Heart left ventricle (tissue), 13 donors: ENCODE measurements at regions not wholly inside any gene's neighbourhood (a gene's known extent, or its start where the extent isn't known, plus 50 kb on each side); places are given as distances from the start of the nearest gene placed in this dataset.

Experiments
- POLR2A ChIP-seq, 2 donors: fragments of 450-650 bp; IDR thresholded peaks; one replicate each; pipeline ENCODE4 v1.6.1; 2017; ENCODE audit warnings: antibody characterized with exemption in 2 of 2, mild to moderate bottlenecking in 2 of 2, moderate library complexity in 2 of 2
- TF ChIP-seq, protein P1 (sequence below), 12 donors: fragments of 200-600 bp; sonication (generic) in 4 of 12; IDR thresholded peaks; one replicate each; pipeline versions ENCODE4 v1.5.0 to v1.8.0; 2018 to 2022; ENCODE audit warnings: antibody characterized with exemption in 12 of 12, mild to moderate bottlenecking in 5 of 12
- donor health status: ischemic (EF 13 %, LVEDD 7.1; RV severe dilation, severe dysfunction).
- donor health status: DM: no; HTN: yes; CAD: no.
- donor health status: DM: no; HTN: no; CAD: no.
- donor health status: ischemic (EF 25% LVEDD 6.9; RV normal size, moderate dysfunction).
- donor health status: ischemic (EF 25% LVEDD 5.7; RV mildly dilated, moderate dysfunction).
- donor health status: ischemic (EF 35%, LVEDD 5.7; RV mildly dilated, moderate dysfunction).
- donor health status: nonischemic (EF 11% LVEDD 7.7; RV severe dilation, severe dysfunction).
- donor health status: DM: yes; HTN: yes; CAD: no.
- donor health status: PGD.
- donor health status: ischemic (EF 29% LVEDD 5.4; RV normal size, mild dysfunction).
- donor health status: nonischemic (EF 23%, LVEDD 6.1; RV moderate dilation, normal function).

DNA sequence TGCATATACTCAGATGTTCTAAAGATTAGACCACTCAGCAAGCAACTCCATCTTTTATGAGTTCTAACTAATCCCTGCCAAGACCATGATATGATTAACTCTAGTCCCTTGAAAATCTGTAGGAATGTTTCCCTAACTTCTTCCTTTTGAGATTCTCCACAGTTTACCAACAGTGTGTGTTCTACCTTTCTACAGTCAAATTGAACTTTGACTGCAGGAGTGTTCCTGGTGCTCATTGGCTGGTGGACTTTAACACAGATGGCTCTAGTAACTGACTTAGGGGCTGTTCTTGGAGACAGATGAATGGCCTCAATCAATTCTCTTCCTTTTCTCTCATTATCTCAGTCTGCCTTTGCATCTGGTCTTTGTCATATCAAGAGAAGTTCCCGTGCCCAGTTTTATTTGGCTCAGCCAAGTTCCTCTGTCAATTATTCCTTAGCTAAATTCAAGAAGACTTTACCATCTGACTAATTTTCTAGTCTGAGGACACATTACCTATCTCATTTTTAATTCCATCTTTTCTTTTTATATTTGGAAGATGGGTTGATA lies 643.9 kb upstream of the CAMK1G start:
- TF ChIP-seq, protein P1, sequence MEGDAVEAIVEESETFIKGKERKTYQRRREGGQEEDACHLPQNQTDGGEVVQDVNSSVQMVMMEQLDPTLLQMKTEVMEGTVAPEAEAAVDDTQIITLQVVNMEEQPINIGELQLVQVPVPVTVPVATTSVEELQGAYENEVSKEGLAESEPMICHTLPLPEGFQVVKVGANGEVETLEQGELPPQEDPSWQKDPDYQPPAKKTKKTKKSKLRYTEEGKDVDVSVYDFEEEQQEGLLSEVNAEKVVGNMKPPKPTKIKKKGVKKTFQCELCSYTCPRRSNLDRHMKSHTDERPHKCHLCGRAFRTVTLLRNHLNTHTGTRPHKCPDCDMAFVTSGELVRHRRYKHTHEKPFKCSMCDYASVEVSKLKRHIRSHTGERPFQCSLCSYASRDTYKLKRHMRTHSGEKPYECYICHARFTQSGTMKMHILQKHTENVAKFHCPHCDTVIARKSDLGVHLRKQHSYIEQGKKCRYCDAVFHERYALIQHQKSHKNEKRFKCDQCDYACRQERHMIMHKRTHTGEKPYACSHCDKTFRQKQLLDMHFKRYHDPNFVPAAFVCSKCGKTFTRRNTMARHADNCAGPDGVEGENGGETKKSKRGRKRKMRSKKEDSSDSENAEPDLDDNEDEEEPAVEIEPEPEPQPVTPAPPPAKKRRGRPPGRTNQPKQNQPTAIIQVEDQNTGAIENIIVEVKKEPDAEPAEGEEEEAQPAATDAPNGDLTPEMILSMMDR (IDR thresholded peaks at IDR 0.05) = no peak
- TF ChIP-seq POLR2A (IDR thresholded peaks at IDR 0.05) = no peak
